ENCODE measurements at regions not wholly inside any gene's neighbourhood (a gene's known extent, or its start where the extent isn't known, plus 50 kb on each side); places are given as distances from the start of the nearest gene placed in this dataset.

GRCh38 chr11:134013518-134013917, 55.4 kb upstream of the JAM3 start:
- dilution Hi-C loops (cut with HindIII; ENCODE audit: low sequenced_read_pairs, unreplicated experiment): no loop called here
- Histone ChIP-seq H3K23ac (ENCODE audit: low read depth, low read length) (no peak overlapping the region), H3K36me3 (ENCODE audit: control insufficient read depth, insufficient read depth, low read length) (no peaks in the 10 kb centered on the region), H4K91ac (ENCODE audit: insufficient read depth, low read depth, low read length) (no peak overlapping the region), H3K9me3 (ENCODE audit: control insufficient read depth, insufficient read depth, low read length) (no peaks in the 10 kb centered on the region), H3K4ac (ENCODE audit: low read depth, low read length) (no peak overlapping the region), H4K5ac (ENCODE audit: low read depth, low read length) (no peak overlapping the region), H3K9ac (ENCODE audit: low read depth, low read length) (no peak overlapping the region), H3K56ac (ENCODE audit: extremely low read depth, insufficient read depth, low read length) (no peak overlapping the region), H3K27me3 (ENCODE audit: control insufficient read depth, insufficient read depth, low read length) (peaks cover 15% of the 10 kb centered on the region), H4K20me1 (ENCODE audit: insufficient read depth, low read length) (no peaks in the 10 kb centered on the region), H2AK5ac (ENCODE audit: low read depth, low read length) (no peak overlapping the region), H3K4me1 (ENCODE audit: control insufficient read depth, insufficient read depth, low read length) (no peaks in the 10 kb centered on the region), H2BK5ac (ENCODE audit: low read depth, low read length, poor library complexity, severe bottlenecking) (no peak overlapping the region), H2BK120ac (ENCODE audit: low read depth, low read length) (no peak overlapping the region), H3K4me3 (ENCODE audit: insufficient read depth, low read depth, low read length) (no peak overlapping the region), H2AFZ (replicated peaks; ENCODE audit: low read length, poor library complexity) (no peak overlapping the region), H2BK20ac (ENCODE audit: low read depth, low read length) (no peak overlapping the region), H3K14ac (replicated peaks; ENCODE audit: low read depth, low read length) (no peak overlapping the region), H2BK15ac (ENCODE audit: low read depth, low read length) (no peak overlapping the region), H3K4me2 (ENCODE audit: low read depth, low read length) (no peak overlapping the region), H3K27ac (ENCODE audit: insufficient read depth, low read length) (no peak overlapping the region), H4K8ac (ENCODE audit: low read depth in 2 of 2, low read length in 2 of 2) (no peak overlapping the region), H2AK9ac (replicated peaks; ENCODE audit: low read depth, low read length, poor library complexity) (no peak overlapping the region), H3K18ac (ENCODE audit: low read depth, low read length) (no peak overlapping the region), H3K9me1 (ENCODE audit: insufficient read depth, low read length) (no peaks in the 10 kb centered on the region), H3K79me1 (ENCODE audit: low read depth in 1 of 2, low read length in 2 of 2) (no peaks in the 10 kb centered on the region)
- POLR2A ChIA-PET (ENCODE audit: unreplicated experiment): no interaction called here
- CTCF ChIA-PET: no interaction called here
- in situ Hi-C loops (cut with MboI; ENCODE audit: low sequenced_read_pairs): no loop called here
- TF ChIP-seq BHLHE40 (IDR thresholded peaks at IDR 0.05; ENCODE audit: low read depth, low read length) (no peak), SMC3 (IDR thresholded peaks at IDR 0.05; ENCODE audit: low read depth, low read length) (no peak), NFE2L2 (IDR thresholded peaks at IDR 0.05; ENCODE audit: low read depth, low read length) (no peak), MXI1 (IDR thresholded peaks at IDR 0.05; ENCODE audit: borderline replicate concordance, low read depth, low read length) (no peak), FOS (IDR thresholded peaks at IDR 0.05; ENCODE audit: low read depth, low read length) (no peak), RAD21 (IDR thresholded peaks at IDR 0.05; ENCODE audit: low read length) (no peak), ELK1 (IDR thresholded peaks at IDR 0.05; ENCODE audit: borderline replicate concordance, low read depth, low read length) (no peak), USF2 (IDR thresholded peaks at IDR 0.05; ENCODE audit: low read depth, low read length) (no peak), MAZ (IDR thresholded peaks at IDR 0.05; ENCODE audit: borderline replicate concordance, low read depth, low read length) (no peak), MAFK (IDR thresholded peaks at IDR 0.05; ENCODE audit: low read depth, low read length) (no peak), CHD1 (IDR thresholded peaks at IDR 0.05; ENCODE audit: low read depth, low read length) (no peak), RCOR1 (IDR thresholded peaks at IDR 0.05; ENCODE audit: insufficient replicate concordance, low read length) (no peak), CTCF (conservative IDR thresholded peaks at IDR 0.05; ENCODE audit: low read depth, low read length) (no peak), CEBPB (IDR thresholded peaks at IDR 0.05; ENCODE audit: low read depth, low read length) (no peak), POLR2A (IDR thresholded peaks at IDR 0.05; ENCODE audit: low read depth, low read length) (no peak), RFX5 (IDR thresholded peaks at IDR 0.05; ENCODE audit: low read depth, low read length) (no peak)
- BruUV-seq (replicated peaks): no TSS peak
- intact Hi-C loops (cut with micrococcal nuclease): no loop called here
- ATAC-seq (ENCODE audit: low read depth): no peak
- no CpG with 5 or more reads among the region's 4 CpGs for WGBS, 2 experiments (ENCODE audit: extremely low coverage in 2 of 2, insufficient read length in 1 of 2)
- DNase-seq: no peak
